ENCODE measurements at regions not wholly inside any gene's neighbourhood (a gene's known extent, or its start where the extent isn't known, plus 50 kb on each side); places are given as distances from the start of the nearest gene placed in this dataset.

DNA sequence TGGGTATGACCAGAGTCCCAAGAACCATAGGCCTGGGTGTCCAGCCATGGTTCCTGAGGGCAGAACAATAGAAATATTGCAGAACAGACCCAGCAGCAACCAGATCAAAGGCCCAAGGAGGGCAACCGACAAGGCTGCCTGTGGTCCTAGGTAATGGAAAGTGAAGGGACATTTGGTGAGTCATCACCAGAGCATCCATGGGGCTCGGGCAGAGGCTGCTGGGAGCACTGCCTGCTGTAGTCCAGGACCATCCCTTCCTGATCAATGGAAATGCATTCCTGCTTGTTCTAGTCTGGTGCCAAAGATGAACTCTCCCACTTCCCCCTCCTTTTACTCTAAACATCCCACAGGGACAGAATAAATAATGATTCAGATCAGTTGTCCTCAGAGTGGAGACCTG, 172.8 kb upstream of the CACNA1E start:
- Histone ChIP-seq H3K36me3 (replicated peaks; ENCODE audit: insufficient read depth, low read length) (no peaks in the 10 kb centered on the region), H3K9ac (ENCODE audit: low read length) (no peak overlapping the region), H3K27me3 (replicated peaks; ENCODE audit: insufficient read depth, low read length) (0 out of 2 replicates have a peak, but pooled peaks cover 10% of the 10 kb centered on the region), H3K4me3 (ENCODE audit: low read length) (no peak overlapping the region), H3K9me2 (replicated peaks; ENCODE audit: insufficient read depth, low read length) (no peaks in the 10 kb centered on the region), H3K4me2 (ENCODE audit: low read depth, low read length) (no peak overlapping the region), H4K20me1 (ENCODE audit: insufficient read depth, low read length) (no peaks in the 10 kb centered on the region), H3F3A (ENCODE audit: insufficient read depth, low read length) (no peaks in the 10 kb centered on the region), H3K4me1 (ENCODE audit: low read length) (no peaks in the 10 kb centered on the region), H3K9me3 (replicated peaks; ENCODE audit: insufficient read depth, low read length) (no peaks in the 10 kb centered on the region), H3K79me2 (ENCODE audit: low read length) (no peaks in the 10 kb centered on the region), H3K27ac (ENCODE audit: low read length) (no peak overlapping the region), H2AFZ (ENCODE audit: low read length) (no peak overlapping the region)
- TF ChIP-seq EZH2phosphoT487 (IDR thresholded peaks at IDR 0.05; ENCODE audit: low read length) (no peak), EZH2 (optimal IDR thresholded peaks at IDR 0.05; ENCODE audit: low read depth, low read length) (no peak)
- TF ChIP-seq, protein P1, sequence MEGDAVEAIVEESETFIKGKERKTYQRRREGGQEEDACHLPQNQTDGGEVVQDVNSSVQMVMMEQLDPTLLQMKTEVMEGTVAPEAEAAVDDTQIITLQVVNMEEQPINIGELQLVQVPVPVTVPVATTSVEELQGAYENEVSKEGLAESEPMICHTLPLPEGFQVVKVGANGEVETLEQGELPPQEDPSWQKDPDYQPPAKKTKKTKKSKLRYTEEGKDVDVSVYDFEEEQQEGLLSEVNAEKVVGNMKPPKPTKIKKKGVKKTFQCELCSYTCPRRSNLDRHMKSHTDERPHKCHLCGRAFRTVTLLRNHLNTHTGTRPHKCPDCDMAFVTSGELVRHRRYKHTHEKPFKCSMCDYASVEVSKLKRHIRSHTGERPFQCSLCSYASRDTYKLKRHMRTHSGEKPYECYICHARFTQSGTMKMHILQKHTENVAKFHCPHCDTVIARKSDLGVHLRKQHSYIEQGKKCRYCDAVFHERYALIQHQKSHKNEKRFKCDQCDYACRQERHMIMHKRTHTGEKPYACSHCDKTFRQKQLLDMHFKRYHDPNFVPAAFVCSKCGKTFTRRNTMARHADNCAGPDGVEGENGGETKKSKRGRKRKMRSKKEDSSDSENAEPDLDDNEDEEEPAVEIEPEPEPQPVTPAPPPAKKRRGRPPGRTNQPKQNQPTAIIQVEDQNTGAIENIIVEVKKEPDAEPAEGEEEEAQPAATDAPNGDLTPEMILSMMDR (IDR thresholded peaks at IDR 0.05; ENCODE audit: low read length): no peak
- no peak for DNase-seq

DNA sequence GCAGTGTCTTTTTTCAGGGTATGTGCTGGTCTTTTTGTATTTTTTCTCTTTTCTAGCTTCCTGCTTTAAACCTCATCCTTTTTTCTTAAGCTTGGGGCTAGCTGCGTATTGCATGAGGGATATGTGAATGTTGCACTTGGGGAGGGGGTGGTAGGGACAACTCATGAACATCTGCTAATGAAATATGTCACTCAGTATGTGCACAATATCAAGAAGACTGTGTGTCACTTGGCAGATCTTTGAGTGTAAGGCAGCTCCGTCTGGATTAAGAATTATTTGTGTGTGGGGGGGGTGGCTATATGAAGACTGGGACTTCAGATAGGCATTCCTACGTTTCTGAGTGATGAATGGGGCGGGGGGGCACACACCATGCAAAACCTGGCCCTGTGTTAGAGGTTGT, 170.4 kb upstream of the CACNA1E start:
- Histone ChIP-seq H3K36me3 (replicated peaks; ENCODE audit: insufficient read depth, low read length) (no peaks in the 10 kb centered on the region), H3K9me2 (replicated peaks; ENCODE audit: insufficient read depth, low read length) (no peaks in the 10 kb centered on the region), H3K9me3 (replicated peaks; ENCODE audit: insufficient read depth, low read length) (no peaks in the 10 kb centered on the region), H3K27ac (ENCODE audit: low read length) (no peak overlapping the region), H3K27me3 (replicated peaks; ENCODE audit: insufficient read depth, low read length) (peaks cover 25% of the 10 kb centered on the region; the same call in 1 of the 2 replicates), H3K9ac (ENCODE audit: low read length) (no peak overlapping the region), H3K4me3 (ENCODE audit: low read length) (no peak overlapping the region), H3K79me2 (ENCODE audit: low read length) (no peaks in the 10 kb centered on the region), H3K4me1 (ENCODE audit: low read length) (no peaks in the 10 kb centered on the region), H2AFZ (ENCODE audit: low read length) (no peak overlapping the region), H4K20me1 (ENCODE audit: insufficient read depth, low read length) (no peaks in the 10 kb centered on the region), H3F3A (ENCODE audit: insufficient read depth, low read length) (no peaks in the 10 kb centered on the region), H3K4me2 (ENCODE audit: low read depth, low read length) (no peak overlapping the region)
- DNase-seq: no peak
- TF ChIP-seq EZH2 (optimal IDR thresholded peaks at IDR 0.05; ENCODE audit: low read depth, low read length) (no peak), EZH2phosphoT487 (IDR thresholded peaks at IDR 0.05; ENCODE audit: low read length) (no peak)
- TF ChIP-seq, protein P1 (IDR thresholded peaks at IDR 0.05; ENCODE audit: low read length): no peak

DNA sequence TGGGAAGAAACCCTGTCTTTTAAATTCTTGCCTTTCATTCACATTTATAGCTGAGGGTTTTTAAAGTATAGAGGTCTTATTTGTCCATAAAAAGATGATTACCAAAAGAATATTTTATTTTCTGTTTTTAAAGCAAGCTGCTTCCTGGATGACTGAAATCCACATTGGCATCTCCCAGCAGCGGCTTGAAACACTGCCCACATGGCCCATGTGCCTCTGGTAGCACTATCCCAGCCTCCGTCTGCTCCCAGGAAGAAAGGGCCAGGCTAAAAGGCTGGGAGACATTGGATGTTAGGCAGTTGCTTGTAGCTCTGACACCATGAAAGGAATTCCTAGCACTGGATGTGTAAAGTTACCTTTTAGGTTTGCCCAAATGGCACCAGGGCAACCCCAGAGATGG, 169.9 kb upstream of the CACNA1E start:
- no peaks in the 10 kb centered on the region for H4K20me1 ChIP-seq (ENCODE audit: insufficient read depth, low read length)
- no peak for DNase-seq
- H3K9me2 ChIP-seq (replicated peaks; ENCODE audit: insufficient read depth, low read length): no peaks in the 10 kb centered on the region
- no peaks in the 10 kb centered on the region for H3K36me3 ChIP-seq (replicated peaks; ENCODE audit: insufficient read depth, low read length)
- H3F3A ChIP-seq (ENCODE audit: insufficient read depth, low read length): no peaks in the 10 kb centered on the region
- no peak overlapping the region for H2AFZ ChIP-seq (ENCODE audit: low read length)
- H3K27me3 ChIP-seq (replicated peaks; ENCODE audit: insufficient read depth, low read length): peaks cover 25% of the 10 kb centered on the region; the same call in 1 of the 2 replicates
- H3K27ac ChIP-seq (ENCODE audit: low read length): no peak overlapping the region
- H3K9me3 ChIP-seq (replicated peaks; ENCODE audit: insufficient read depth, low read length): no peaks in the 10 kb centered on the region
- TF ChIP-seq, protein P1 (IDR thresholded peaks at IDR 0.05; ENCODE audit: low read length): no peak
- no peak for TF ChIP-seq EZH2 (optimal IDR thresholded peaks at IDR 0.05; ENCODE audit: low read depth, low read length)
- H3K4me3 ChIP-seq (ENCODE audit: low read length): no peak overlapping the region
- H3K4me2 ChIP-seq (ENCODE audit: low read depth, low read length): no peak overlapping the region
- no peak overlapping the region for H3K9ac ChIP-seq (ENCODE audit: low read length)
- H3K4me1 ChIP-seq (ENCODE audit: low read length): no peaks in the 10 kb centered on the region
- H3K79me2 ChIP-seq (ENCODE audit: low read length): no peaks in the 10 kb centered on the region

All from MM.1S (cell line).